OCI-LY7 (cell line): ENCODE measurements at regions not wholly inside any gene's neighbourhood (a gene's known extent, or its start where the extent isn't known, plus 50 kb on each side); places are given as distances from the start of the nearest gene placed in this dataset.

Experiments
- BruUV-seq: library from RNA; stranded (reverse); fragments of 400-500 nt; replicated peaks from 2 replicates; lab custom pipeline; 2021; lab: Mats Ljungman, UMichigan
- CTCF ChIA-PET: fragments of 300-600 bp; sonication (Branson Sonifier 250); formaldehyde crosslinking; loops from one replicate; lab custom pipeline; 2022; ENCODE audit warnings: antibody characterized with exemption; ENCODE audit not compliant: unreplicated experiment; lab: Charles Lee
- POLR2A ChIA-PET: fragments of 300-600 bp; sonication (Branson Sonifier 250); formaldehyde crosslinking; loops from one replicate; lab custom pipeline; 2022; ENCODE audit warnings: antibody characterized with exemption; lab: Charles Lee
- DNase-seq: peaks from one replicate; pipeline ENCODE4 v3.0.0-alpha.2; 2015; ENCODE audit warnings: low spot score
- H2AFZ ChIP-seq: fragments of 200-600 bp; sonication (generic), shearing (Covaris generic); 2 replicates; pipeline ENCODE4 v1.6.1; 2014; ENCODE audit warnings: mild to moderate bottlenecking, antibody characterized with exemption, low read length, moderate library complexity
- H3K27ac ChIP-seq: fragments of 200-600 bp; sonication (generic); 2 replicates; pipeline ENCODE4 v1.5.1; 2014; ENCODE audit warnings: mixed run types, low read depth, mild to moderate bottlenecking, moderate library complexity, low read length, inconsistent platforms; ENCODE audit not compliant: poor library complexity, severe bottlenecking
- H3K36me3 ChIP-seq: fragments of 200-600 bp; sonication (generic); 2 replicates; pipeline ENCODE4 v1.6.1; 2014; ENCODE audit warnings: mild to moderate bottlenecking, antibody characterized with exemption, low read length, moderate library complexity, mixed read lengths; ENCODE audit not compliant: insufficient read depth
- H3K4me1 ChIP-seq: fragments of 200-600 bp; sonication (generic); 2 replicates; pipeline ENCODE4 v1.5.1; 2014; ENCODE audit warnings: mild to moderate bottlenecking, low read length; ENCODE audit not compliant: insufficient read depth, poor library complexity, severe bottlenecking
- H3K4me2 ChIP-seq: fragments of 200-600 bp; sonication (generic); 2 replicates; pipeline ENCODE4 v1.6.1; 2014; ENCODE audit warnings: mild to moderate bottlenecking, low read length
- H3K4me3 ChIP-seq: fragments of 200-600 bp; sonication (generic); 2 replicates; pipeline ENCODE4 v1.5.1; 2014; ENCODE audit warnings: mild to moderate bottlenecking, low read depth, low read length; ENCODE audit not compliant: poor library complexity, severe bottlenecking
- H3K79me2 ChIP-seq: fragments of 200-600 bp; sonication (generic); 2 replicates; pipeline ENCODE4 v1.6.1; 2016; ENCODE audit warnings: low read depth, mild to moderate bottlenecking, low read length, moderate library complexity, mixed read lengths; ENCODE audit not compliant: insufficient read depth
- H3K9me2 ChIP-seq: fragments of 200-600 bp; sonication (generic); 2 replicates; pipeline ENCODE4 v1.6.1; 2016; ENCODE audit warnings: mild to moderate bottlenecking, low read length, mixed read lengths; ENCODE audit not compliant: insufficient read depth
- H3K9me3 ChIP-seq: fragments of 200-600 bp; sonication (generic); 2 replicates; pipeline ENCODE4 v1.6.1; 2014; ENCODE audit warnings: mild to moderate bottlenecking, mixed run types, low read length, mixed read lengths
- H4K20me1 ChIP-seq: fragments of 200-600 bp; sonication (generic); 2 replicates; pipeline ENCODE4 v1.6.1; 2014; ENCODE audit warnings: mild to moderate bottlenecking, antibody characterized with exemption, low read length, moderate library complexity, mixed read lengths; ENCODE audit not compliant: insufficient read depth
- CTCF ChIP-seq: fragments of 200-600 bp; sonication (generic); conservative IDR thresholded peaks from 2 replicates; pipeline ENCODE4 v1.5.1; 2014; ENCODE audit warnings: mild to moderate bottlenecking, antibody characterized with exemption, low read length, moderate library complexity, mixed read lengths
- EZH2phosphoT487 ChIP-seq: fragments of 200-600 bp; sonication (generic); IDR thresholded peaks from 2 replicates; pipeline ENCODE4 v1.6.1; 2018; ENCODE audit warnings: low read depth, borderline replicate concordance, mild to moderate bottlenecking, mixed run types, antibody characterized with exemption, low read length, moderate library complexity, mixed read lengths
- intact Hi-C: fragments of 100-400 bp; cut with micrococcal nuclease; formaldehyde crosslinking; loops from one replicate; pipeline ENCODE4 v1.10.0; 2022; ENCODE audit not compliant: unreplicated experiment

GRCh38 chr9:129421371-129421770, 199.5 kb downstream of the C9orf50 start:
- Histone ChIP-seq H2AFZ (no peak overlapping the region), H3K9me3 (no peaks in the 10 kb centered on the region), H3K79me2 (no peaks in the 10 kb centered on the region), H3K9me2 (no peaks in the 10 kb centered on the region), H3K27ac (no peak overlapping the region), H4K20me1 (no peaks in the 10 kb centered on the region), H3K4me1 (peaks cover 13% of the 10 kb centered on the region), H3K36me3 (no peaks in the 10 kb centered on the region), H3K4me3 (no peak overlapping the region), H3K4me2 (no peak overlapping the region)
- intact Hi-C loops: no loop called here
- no peak for TF ChIP-seq CTCF
- DNase-seq: no peak
- ChIA-PET POLR2A (interaction anchor here (0.7 kb wide), 1 partner anchor 44 kb away, joined by 3 read pairs; no protein-coding TSS in a partner anchor), CTCF (no interaction called here)
- BruUV-seq: no TSS peak

- Histone ChIP-seq H3K9me2 (no peaks in the 10 kb centered on the region), H3K36me3 (no peaks in the 10 kb centered on the region), H4K20me1 (no peaks in the 10 kb centered on the region), H3K79me2 (no peaks in the 10 kb centered on the region), H3K4me2 (no peak overlapping the region), H2AFZ (no peak overlapping the region), H3K4me1 (peaks cover 20% of the 10 kb centered on the region), H3K4me3 (no peak overlapping the region), H3K27ac (no peak overlapping the region), H3K9me3 (no peaks in the 10 kb centered on the region)
- DNase-seq: no peak
- TF ChIP-seq CTCF (no peak), EZH2phosphoT487 (no peak)
- intact Hi-C loops: no loop called here
- CTCF ChIA-PET: interaction anchor here (0.6 kb wide), 1 partner anchor 100 kb away, joined by 4 read pairs; no protein-coding TSS in a partner anchor
- POLR2A ChIA-PET: interaction anchor here (0.7 kb wide), 1 partner anchor 44 kb away, joined by 3 read pairs; no protein-coding TSS in a partner anchor
- BruUV-seq: no TSS peak
Measured at GRCh38 chr9:129420721-129421120, 200.2 kb downstream of the C9orf50 start.

GRCh38 chr9:129419382-129419899, 201.5 kb downstream of the C9orf50 start:
- BruUV-seq: no TSS peak
- Histone ChIP-seq H3K9me2 (no peaks in the 10 kb centered on the region), H3K36me3 (no peaks in the 10 kb centered on the region), H3K79me2 (no peaks in the 10 kb centered on the region), H2AFZ (no peak overlapping the region), H3K4me1 (peaks cover 32% of the 10 kb centered on the region), H3K27ac (no peak overlapping the region), H3K9me3 (no peaks in the 10 kb centered on the region), H4K20me1 (no peaks in the 10 kb centered on the region), H3K4me3 (no peak overlapping the region), H3K4me2 (no peak overlapping the region)
- intact Hi-C loops: no loop called here
- peak; percentile 21 for DNase-seq
- CTCF ChIA-PET: no interaction called here
- TF ChIP-seq CTCF (no peak), EZH2phosphoT487 (no peak)
- POLR2A ChIA-PET: no interaction called here
